ENCODE measurements at regions not wholly inside any gene's neighbourhood (a gene's known extent, or its start where the extent isn't known, plus 50 kb on each side); places are given as distances from the start of the nearest gene placed in this dataset.
"Not testable (repeated sequence)": the region's sequence is repeated elsewhere in the genome, so short reads cannot be mapped to it uniquely, and the experiment has no call there.

GRCh38 chr10:45095286-45095685 is 94.6 kb downstream of the ZNF22 start:
- intact Hi-C loops (cut with DNase I): no loop called here
- Histone ChIP-seq H3K27ac (no peak overlapping the region), H3K4me3 (no peak overlapping the region), H3K36me3 (no peaks in the 10 kb centered on the region), H3K27me3 (peaks cover 0 to 8% (median 0%) of the 10 kb centered on the region in 4 donors), H3K4me1 (no peaks in the 10 kb centered on the region), H3K9me3 (no peaks in the 10 kb centered on the region)
- DNase-seq: no peak
- no peak for TF ChIP-seq POLR2A (IDR thresholded peaks at IDR 0.05)
- WGBS, 2 donors: 56 to 58% methylated on average over 3 of the region's 3 CpGs

- Histone ChIP-seq H3K27me3 (peaks cover 0 to 10% (median 0%) of the 10 kb centered on the region in 4 donors), H3K27ac (no peak overlapping the region), H3K36me3 (no peaks in the 10 kb centered on the region), H3K9me3 (no peaks in the 10 kb centered on the region), H3K4me1 (no peaks in the 10 kb centered on the region), H3K4me3 (no peak overlapping the region)
- intact Hi-C loops (cut with DNase I): no loop called here
- no peak for TF ChIP-seq CTCF (IDR thresholded peaks at IDR 0.05)
- TF ChIP-seq POLR2A (IDR thresholded peaks at IDR 0.05): no peak
- DNase-seq: no peak
- WGBS, 2 donors: 58 to 59% methylated on average over 3 of the region's 3 CpGs
Observed at GRCh38 chr10:45096001-45096400, 95.3 kb downstream of the ZNF22 start.

GRCh38 chr10:45100429-45100828 is 99.7 kb downstream of the ZNF22 start:
- H3K27ac ChIP-seq: no peak overlapping the region
- DNase-seq: no peak
- H3K27me3 ChIP-seq: peaks cover 0 to 33% (median 0%) of the 10 kb centered on the region in 4 donors
- TF ChIP-seq CTCF (IDR thresholded peaks at IDR 0.05) (no peak), POLR2A (IDR thresholded peaks at IDR 0.05) (no peak)
- H3K36me3 ChIP-seq: no peaks in the 10 kb centered on the region
- H3K4me1 ChIP-seq: no peaks in the 10 kb centered on the region
- H3K9me3 ChIP-seq: no peaks in the 10 kb centered on the region
- no peak overlapping the region for H3K4me3 ChIP-seq
- intact Hi-C loops (cut with DNase I): no loop called here
- 72 to 73% methylated on average over 4 of the region's 4 CpGs for WGBS, 2 donors

GRCh38 chr10:45104674-45105073 is 104.0 kb downstream of the ZNF22 start:
- no peaks in the 10 kb centered on the region for H3K9me3 ChIP-seq
- no peak overlapping the region for H3K27ac ChIP-seq
- intact Hi-C loops (cut with DNase I): no loop called here
- peaks cover 0 to 30% (median 0%) of the 10 kb centered on the region in 4 donors for H3K27me3 ChIP-seq
- no peak for TF ChIP-seq POLR2A (IDR thresholded peaks at IDR 0.05)
- no peak for TF ChIP-seq CTCF (IDR thresholded peaks at IDR 0.05)
- H3K36me3 ChIP-seq: no peaks in the 10 kb centered on the region
- H3K4me1 ChIP-seq: no peaks in the 10 kb centered on the region
- no peak overlapping the region for H3K4me3 ChIP-seq
- DNase-seq: no peak
- WGBS, 2 donors: 54 to 58% methylated on average over 3 to 4 of the region's 4 CpGs

- H3K36me3 ChIP-seq; H3K4me3 ChIP-seq; H3K4me1 ChIP-seq; DNase-seq; H3K9me3 ChIP-seq; H3K27ac ChIP-seq; intact Hi-C loops (cut with DNase I): not testable (repeated sequence)
- 46 to 65% methylated on average over 5 of the region's 5 CpGs for WGBS, 2 donors
- H3K27me3 ChIP-seq: peaks cover 0 to 30% (median 0%) of the 10 kb centered on the region in 4 donors
Observed at GRCh38 chr10:45105309-45105708, 104.6 kb downstream of the ZNF22 start.

- Histone ChIP-seq H3K9me3 (no peaks in the 10 kb centered on the region), H3K4me3 (no peak overlapping the region), H3K4me1 (no peaks in the 10 kb centered on the region), H3K36me3 (no peaks in the 10 kb centered on the region), H3K27me3 (peaks cover 0 to 25% (median 0%) of the 10 kb centered on the region in 4 donors), H3K27ac (no peak overlapping the region)
- no peak for DNase-seq
- intact Hi-C loops (cut with DNase I): no loop called here
- WGBS, 2 donors: 47 to 56% methylated on average over 7 of the region's 7 CpGs
- TF ChIP-seq CTCF (IDR thresholded peaks at IDR 0.05): no peak
- no peak for TF ChIP-seq POLR2A (IDR thresholded peaks at IDR 0.05)
Observed at GRCh38 chr10:45106236-45106856, 105.6 kb downstream of the ZNF22 start.

All from esophagus squamous epithelium (tissue), 5 donors.